ENCODE measurements at regions not wholly inside any gene's neighbourhood (a gene's known extent, or its start where the extent isn't known, plus 50 kb on each side); places are given as distances from the start of the nearest gene placed in this dataset.

DNA sequence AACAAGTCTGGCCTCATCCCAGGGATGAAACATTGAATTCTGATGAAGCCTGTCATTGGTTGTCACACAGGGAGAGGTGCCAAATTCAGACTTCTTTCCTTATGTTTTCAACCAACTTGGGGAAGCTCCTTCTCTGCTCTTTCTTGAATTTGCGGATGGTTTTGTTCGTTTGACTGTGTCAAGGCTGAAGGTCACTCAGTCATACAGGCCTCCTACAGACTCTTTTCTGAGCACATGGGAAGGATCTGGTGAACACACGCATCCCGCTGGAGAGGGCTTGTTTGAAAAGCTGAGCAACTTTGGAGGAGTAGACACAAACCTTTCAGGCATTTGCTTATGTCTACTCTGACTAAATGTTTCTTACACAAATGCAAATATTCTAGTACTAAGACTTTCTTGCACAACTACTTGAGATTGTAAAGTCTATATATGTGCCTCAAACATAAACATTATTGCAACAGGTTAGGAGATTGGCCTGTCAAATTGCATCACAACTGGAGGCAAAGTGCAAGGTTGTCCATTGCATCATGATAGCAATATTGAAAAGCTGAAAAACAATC, 151.5 kb upstream of the NR3C1 start:
- no peak for DNase-seq

DNA sequence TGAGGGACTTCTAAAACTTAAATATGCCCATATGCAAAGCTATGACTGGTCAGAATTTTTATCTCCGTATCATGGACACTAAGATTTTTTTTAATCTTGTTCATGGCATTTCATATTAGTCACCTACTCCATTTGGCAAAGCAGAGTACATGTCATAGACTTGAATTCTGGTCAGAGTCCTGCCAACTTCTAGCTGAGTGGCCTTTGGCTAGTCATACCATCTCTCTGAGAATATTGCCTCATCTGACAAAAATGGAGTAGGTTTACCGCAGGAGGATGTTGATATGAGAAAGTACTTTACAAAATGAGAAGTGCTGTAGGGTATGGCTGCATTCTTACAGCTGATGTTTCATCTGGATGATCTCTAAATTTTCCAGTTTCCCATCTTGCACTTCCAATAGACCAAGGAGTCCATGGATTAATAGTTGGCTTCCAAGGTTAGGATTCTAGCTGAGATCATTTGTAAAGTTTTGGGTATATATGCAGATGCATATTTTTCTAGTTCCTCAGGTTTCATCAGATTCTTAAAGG, 150.8 kb upstream of the NR3C1 start:
- no peak for DNase-seq

DNA sequence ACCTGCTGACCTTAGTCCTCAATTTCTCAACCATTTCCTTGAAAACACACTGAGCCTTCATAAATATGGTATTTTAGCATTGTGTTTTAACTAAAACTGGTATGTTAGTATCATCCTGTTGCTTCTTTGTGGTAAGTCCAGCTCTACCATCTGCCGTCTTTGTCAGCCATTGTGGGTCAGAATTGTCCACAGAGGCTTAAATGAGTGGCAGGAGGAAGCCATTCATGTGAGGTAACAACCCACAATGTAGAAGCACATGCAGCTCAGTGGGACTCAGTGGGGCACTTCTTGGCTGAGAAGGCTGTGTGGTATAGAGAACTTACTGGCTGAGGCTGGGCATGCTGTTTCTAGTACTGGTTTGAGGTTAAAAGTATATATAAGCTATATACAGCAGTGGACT, 149.2 kb upstream of the NR3C1 start:
- DNase-seq = no peak

DNA sequence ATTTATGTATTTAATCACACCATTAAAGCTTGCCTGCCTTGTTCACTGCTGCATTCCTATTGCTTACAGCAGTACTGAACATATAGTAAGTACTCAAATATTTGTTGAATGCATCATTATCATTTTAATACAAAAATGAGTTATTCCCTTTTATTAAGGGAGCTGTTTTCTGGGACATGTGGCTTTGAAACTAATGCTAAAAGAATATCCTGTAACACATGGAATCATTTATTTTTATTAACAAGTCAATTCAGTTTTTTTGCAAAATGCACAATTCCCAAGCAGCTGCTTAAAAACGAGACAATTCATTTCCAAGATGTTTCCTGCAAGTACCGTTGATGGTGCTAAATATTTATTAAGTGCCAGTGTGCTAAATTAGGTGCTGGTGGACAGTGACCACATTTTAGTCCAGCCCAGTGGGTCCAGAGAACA, 148.3 kb upstream of the NR3C1 start:
- DNase-seq = no peak

DNA sequence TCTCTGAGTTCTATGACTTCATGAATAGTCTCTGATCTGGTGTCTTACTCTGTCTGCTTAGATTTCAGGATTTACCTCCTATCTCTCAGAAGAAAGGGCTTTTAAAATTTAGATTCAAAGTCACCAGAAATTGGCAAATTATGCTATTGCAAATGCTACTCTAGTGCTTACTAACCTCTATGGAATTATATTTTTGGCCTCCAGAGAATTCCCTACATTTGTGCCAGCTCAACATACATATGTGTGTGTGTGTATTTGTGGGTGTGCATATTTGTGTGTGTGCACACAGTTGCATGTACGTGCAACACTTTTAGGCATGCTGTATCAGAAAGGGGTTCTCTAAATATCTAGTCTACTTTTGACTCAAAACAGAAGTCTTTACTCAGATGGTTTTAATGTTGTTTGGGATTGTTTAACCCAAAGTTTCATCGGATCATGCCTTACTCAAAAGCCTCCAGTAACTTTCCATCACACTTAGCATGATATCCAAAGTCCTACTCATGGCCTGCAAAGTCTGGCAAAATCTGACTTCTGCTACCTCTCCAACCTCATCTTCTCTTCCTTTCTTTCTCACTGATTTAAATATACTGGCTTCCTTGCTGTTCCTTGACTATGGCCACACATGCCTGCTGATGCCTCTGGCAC, 147.6 kb upstream of the NR3C1 start:
- DNase-seq = no peak

DNA sequence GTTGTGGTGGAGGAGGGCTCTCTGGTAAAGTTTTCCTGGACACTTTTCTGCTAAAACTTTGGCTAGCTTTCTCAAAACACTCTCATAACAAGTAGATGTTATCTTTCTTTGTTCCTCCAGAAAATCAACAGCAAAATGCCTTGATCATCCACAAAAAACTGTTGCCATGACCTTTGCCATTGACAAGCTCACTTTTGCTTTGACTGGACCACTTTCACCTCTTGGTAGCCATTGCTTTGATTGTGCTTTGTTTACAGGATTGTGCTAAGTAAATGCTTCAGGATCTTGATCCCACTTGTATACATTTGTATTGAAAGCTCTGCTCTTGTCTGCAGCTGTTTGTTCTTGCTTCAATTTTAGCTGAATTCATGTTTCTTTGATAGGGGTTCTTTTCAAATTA, 143.9 kb upstream of the NR3C1 start:
- no peak for DNase-seq

DNA sequence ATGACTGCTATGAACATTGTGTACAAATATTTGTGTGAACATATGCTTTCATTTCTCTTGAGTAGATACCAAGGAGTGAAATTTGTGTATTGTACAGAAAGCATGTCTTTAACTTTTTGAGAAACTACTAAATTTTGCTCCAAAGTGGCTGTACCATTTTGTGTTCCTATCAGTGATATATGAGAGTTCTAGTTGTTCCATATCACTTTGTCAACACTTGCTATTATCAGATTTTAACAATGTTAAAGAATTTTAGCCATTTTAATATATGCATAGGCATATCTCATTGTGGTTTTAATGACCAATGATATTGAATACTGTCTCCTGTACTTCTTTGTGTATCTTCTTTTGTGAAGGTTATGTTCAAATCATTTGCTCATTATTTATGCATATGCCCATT, 142.9 kb upstream of the NR3C1 start:
- DNase-seq = no peak

DNA sequence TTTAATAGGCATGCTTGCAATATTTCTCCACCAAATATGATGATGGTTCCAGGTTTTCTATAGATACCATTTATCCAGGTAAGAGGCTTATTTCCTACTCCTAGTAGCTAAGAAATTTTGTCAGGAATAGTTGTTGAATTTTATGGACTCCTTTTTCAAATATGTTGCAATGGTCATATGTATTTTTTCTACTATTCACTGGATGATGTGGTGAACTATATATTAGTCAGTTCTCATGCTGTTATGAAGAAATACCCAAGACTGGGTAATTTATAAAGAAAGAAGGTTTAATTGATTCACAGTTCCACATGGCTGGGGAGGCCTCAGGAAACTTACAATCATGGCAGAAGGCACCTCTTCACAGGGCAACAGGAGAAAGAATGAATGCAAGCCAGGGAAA, 141.1 kb upstream of the NR3C1 start:
- no peak for DNase-seq

DNA sequence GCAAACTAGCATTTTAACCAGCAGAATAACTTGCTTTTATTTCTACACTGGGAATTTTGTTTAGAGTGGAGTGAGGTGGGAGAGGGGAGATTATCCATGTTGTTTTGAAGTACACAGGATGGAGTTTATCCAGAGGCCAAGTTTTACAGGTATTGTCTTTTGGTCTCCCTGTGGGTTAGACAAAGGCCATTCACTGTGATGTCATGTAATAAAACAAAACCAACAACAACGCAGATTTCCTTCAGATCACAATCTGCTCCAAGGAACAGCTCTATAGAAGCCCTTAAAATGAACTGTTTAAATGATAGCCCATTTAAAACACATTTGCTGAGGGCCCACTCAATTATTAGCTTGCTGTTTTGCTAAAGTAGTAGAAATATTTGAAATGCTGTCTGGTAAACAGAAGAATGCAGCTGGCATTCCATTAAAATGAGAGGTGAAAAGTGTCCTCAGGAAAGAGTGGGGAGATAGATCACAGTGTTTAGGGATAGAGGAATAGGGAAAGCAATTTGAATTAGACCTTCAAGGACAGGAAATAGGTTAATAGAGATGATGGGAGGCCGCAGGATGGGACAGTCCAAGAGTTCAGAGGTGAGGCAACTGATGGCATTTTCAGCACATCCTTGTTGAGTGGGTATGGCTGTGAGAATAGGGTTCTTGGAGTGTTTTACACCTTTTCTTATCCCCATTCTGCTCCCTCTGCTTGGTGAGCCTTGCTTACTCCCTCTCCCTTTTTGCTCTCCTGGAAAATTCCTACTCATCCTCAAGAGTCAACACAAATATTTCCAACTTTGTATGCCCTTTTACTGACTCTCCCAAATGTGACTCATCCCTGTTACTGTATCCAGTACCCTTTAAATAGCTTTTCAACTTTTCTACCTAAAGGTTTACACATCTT, 140.1 kb upstream of the NR3C1 start:
- no peak for DNase-seq

DNA sequence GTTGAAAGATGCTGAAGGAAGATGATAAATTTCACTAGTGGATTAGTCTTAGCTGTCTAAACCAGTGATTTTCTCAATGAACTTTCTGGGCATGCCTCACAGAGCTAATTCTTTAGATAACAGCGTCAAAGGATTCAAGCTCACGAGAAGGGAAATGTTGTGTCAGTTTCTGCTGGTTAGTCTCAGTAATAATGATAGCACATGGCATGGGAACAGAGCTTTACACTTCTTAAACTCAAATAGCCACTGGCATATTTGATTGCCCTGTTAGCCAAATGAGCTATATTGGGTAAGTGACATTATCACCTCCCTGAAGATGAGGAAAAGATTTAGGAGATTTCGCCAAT, 139.3 kb upstream of the NR3C1 start:
- DNase-seq = no peak

DNA sequence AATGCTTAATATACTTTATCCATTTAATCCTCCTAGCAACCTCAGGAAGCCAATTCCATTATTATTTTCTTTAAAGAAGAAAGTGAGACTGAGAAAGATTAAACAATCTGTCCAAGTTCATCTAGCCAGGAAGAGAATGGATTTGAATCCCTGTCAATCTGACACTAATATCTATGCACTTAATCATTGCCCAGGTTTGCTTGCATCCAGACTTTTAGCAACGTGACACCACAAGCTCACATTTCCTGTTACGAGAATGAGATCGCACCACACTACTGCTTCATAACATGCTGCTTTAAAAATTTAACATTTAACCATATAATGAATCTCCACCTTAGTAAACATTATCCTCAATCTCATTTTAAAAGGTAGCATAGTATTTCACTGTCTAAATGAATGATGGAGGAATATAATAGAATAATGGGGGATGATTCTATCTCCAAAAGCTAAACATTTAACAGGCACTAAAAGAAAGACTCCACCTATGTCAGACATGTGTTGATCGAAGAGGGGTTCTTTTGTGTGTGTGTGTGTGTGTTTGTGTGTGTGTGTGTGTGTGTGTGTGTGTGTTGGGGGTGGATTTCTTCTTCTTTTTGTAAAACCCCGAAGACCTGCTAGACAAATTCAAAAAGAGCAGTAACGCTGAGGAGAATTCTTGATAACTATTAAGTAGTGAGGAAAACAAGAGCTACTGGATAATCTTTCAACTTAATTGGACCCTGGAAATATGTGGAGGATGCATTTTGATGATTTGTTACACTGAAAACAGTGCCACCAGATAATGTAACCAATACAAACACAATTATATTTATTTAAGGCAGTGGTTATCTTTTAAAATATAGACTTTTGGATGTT, 138.7 kb upstream of the NR3C1 start:
- DNase-seq = no peak

DNA sequence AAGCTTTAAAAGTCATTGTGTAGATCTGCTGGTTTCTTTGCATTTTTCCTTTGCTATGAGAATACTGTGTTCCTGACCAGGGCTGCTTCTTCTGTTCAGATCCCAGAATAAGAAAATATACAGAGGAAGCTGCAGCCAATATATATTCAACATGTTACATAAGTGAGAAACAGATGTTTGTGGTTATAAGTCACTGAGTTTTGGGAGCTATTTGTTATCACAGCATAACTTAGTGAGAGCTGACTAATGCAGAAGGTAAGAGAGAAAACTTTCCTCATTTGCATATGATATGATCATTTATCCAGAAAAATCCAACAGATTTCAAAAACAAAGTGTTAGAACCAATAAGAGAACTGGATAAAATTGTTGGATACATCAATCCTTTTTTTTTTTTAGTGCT, 136.3 kb upstream of the NR3C1 start:
- DNase-seq = no peak

DNA sequence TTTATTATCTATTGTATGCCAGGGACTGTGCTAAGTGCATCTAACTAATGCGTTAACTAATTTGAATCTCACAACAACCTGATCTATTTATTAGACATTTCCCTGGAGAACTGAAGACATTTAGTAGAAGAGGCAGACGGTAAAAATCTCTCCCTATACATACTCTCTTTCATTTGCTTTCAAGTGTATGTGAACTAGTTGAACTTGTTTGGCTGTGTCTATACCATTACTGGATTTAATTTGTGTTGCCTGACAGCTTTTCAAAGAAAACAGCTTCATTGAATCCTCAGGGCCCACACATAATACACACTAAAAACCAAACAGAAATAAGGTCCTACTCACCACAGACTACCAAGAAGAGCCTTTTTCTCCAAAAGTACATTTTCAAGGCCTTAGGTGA, 133.6 kb upstream of the NR3C1 start:
- no peak for DNase-seq

DNA sequence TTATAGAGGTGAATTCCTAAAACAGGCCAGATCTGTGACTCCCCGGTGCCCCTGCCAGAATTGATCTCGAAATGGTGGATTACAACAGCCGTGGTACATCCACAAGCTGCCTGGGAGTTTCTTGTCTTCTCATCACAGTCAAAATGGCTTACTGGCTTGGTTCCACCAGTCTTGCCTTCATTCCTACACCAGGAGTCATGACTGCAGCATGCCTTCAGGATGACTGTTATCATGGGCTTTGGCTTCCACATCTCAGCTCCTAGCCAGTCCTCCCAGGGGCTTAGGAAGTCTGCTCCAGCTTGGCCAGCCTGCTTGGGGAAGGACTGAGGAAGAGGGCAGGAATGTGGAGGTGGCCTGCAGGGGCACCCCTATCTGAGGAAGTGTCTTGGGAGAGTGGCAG, 132.9 kb upstream of the NR3C1 start:
- DNase-seq = no peak

DNA sequence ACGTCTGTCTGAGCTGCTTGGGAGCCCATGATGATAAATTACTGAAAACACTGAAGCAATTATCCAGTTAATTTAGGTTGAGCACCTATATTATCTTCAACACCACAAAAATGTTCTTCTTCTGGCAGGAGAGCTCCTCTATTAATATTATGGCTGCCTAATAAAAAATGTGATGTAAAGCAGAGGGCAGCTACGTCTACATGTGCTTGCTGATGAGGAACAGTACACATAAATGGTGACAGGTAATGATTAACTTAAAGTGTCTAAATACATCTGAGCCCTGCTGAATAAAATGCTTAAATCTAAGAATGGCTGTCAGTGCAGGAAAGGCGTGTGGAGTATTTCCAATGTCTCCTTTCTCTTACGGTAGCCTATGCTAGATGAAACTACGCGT, 131.3 kb upstream of the NR3C1 start:
- DNase-seq = no peak

DNA sequence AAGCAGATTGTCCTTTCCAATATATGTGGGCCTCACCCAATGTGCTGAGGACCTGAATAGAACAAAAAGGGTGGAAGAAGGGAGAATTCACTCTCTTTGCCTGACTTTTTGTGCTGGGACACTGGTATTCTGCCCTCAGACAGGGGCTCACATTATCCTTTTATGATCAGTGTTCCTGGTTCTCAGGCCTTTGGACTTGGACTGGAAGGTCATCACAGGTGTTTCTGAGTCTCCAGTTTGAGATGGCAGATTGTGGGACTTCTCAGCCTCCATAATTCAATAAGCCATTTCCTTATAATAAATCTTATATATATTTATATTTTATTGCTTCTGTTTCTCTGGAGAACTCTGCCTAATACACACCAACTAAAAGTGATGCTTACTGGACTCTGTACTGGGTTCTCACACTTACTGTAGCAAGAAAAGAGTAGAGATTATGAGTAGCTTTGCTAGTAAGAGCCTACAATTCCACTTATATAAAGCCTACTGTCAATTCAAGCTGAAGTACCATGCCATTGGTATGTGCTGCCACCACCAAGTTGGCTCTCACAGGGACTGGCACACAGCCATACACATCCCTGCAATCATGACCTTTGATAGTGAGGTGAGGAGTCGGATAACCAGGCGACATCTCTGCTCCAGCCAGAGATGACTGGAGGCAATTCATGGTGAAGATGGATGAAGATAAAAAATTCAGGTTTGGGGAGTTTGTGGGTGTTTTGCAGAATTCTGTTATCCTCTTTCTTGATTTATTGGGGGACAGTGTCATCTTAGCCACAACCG, 130.7 kb upstream of the NR3C1 start:
- no peak for DNase-seq

DNA sequence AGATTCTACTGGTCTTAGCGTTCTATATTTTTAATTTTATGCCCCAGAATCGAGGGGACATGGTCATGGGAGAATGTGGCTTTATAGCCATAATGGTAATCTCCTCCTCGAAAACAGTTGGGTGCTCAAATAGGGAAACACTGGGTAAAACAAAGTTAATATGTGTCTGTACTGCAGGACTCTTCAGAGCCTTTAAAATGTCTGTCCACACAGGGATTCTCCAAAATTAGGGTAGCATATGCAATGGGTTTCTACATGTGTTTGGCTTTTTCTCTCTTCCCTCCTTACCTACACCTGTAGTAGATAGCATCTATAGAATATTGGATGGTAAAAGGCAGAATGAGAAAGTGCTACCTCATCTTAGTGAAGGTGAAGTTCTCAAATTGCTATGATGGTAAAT, 130.0 kb upstream of the NR3C1 start:
- DNase-seq = no peak

DNA sequence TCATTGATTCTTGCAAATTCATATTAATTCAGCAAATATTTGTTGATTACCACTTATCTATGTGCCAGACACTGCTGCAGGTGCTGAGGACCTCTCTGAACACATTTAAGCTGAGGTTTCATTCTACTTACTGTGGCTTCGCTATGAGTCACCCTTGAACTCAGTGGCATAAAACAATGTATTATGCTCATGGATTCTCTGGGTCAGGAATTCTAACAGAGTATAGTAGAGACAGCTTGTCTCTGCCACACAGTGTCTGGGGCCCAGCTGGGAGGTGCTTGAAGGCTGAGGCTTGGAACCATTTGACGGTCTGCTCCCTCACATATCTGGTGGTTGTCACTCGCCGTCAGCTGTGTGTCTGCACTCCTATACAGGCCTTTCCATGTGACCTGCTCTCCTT, 124.3 kb upstream of the NR3C1 start:
- no peak for DNase-seq

DNA sequence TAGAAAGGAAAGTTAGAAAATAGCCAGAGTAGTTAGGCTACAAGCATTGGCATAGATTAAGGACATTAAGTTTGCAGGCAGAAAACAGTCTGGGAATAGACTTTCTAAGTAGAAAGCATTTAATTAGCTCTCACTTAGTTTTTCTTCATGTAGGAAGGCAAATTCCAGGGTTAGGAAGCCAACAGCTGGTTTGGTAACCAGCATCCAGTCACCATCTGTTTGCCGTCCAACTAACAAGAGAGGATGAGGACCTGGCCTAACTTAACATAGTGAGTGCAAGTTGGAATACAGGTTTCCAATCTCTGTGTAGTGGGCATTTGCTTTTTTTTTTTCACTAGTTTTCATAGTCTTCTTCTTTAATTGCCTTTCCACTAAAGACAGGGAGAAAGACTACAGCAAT, 121.7 kb upstream of the NR3C1 start:
- no peak for DNase-seq

DNA sequence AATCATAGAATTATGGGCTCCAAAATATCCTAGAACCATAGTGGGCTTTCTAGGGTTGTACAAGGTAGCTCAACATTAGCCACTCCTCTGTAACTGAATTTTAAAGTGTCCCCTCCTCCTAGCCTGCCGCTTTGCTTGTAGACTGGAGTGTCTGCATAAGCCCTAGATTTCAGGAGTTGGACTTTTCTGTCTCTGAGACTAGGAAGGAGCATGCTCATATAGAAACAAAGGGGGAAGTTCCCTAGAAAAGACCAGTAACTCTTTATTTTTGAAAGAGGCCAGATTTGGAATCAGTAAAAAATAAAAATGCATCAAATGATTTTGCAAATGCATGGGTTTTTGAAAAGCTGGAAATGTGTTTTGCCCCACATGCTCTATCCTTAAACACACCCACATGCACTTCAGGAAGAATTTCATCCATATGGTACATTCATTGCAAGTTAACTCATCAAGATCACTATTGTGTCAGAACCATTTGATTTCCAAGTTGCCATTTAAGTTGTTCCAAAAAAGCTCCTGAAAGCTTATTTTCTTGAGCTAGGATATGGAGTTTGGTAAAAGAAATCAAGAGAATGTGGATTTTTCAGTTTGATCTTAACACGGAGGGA, 121.0 kb upstream of the NR3C1 start:
- no peak for DNase-seq

DNA sequence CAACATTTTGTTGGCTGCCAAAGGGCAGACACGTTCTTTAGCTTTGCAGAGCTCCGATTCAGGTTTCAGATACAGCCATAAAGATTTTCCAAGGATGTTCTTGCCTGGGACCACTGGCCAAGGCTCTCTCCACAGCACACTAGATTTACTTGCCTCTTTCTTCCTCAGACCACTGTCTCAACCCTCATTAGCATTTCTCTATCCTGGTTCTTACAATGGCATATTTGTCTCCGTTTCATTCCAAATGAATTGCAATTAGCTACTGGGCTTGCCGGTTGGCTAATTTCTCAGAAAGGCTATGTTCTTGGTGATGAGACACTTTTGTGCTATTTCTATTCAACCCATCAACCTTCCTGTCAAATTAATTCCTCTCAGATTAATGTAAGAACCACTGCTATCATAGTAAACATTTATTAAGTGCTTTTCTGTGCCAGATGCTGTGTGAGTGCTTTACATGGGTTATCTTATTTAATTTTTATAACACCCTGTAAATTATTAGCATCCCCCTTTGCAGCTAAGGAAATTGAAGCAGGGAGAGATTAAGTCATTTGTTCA, 118.4 kb upstream of the NR3C1 start:
- no peak for DNase-seq

DNA sequence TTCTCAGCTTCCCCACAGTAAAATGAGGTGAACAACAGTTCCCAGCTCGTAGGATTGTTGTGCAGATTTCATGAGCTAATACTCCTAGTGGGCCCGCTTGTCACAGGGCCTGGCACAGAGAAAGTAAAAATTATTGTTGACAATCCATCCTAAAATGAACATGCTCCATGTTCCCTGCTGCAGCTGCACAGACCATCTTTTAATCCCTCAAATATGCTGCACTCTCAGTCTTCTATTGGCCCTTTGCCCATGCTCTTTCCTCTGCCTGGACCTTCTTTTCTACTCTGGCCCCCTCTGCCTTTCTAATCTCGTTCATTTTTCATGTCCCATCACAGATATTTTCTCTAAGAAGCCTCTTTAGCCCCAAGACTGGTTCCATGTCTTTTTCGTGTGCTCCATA, 117.7 kb upstream of the NR3C1 start:
- no peak for DNase-seq

Measured in NK-92 treated with Interleukin-12 subunit alpha and Interleukin-12 subunit beta, amount 100 ng/mL, for 24 hours (cell line).